ENCODE measurements at regions not wholly inside any gene's neighbourhood (a gene's known extent, or its start where the extent isn't known, plus 50 kb on each side); places are given as distances from the start of the nearest gene placed in this dataset.

GRCh38 chr3:106528932-106529331, 660.1 kb upstream of the CBLB start:
- TF ChIP-seq CTCF (IDR thresholded peaks at IDR 0.05) (no peak), POLR2A (IDR thresholded peaks at IDR 0.05) (no peak)

All from Peyer's patch (tissue), 4 donors.